Femur (tissue), 1 donor: ENCODE measurements at regions not wholly inside any gene's neighbourhood (a gene's known extent, or its start where the extent isn't known, plus 50 kb on each side); places are given as distances from the start of the nearest gene placed in this dataset.
"Not testable (repeated sequence)": the region's sequence is repeated elsewhere in the genome, so short reads cannot be mapped to it uniquely, and the experiment has no call there.

Experiments
- DNase-seq: peaks from one replicate; pipeline ENCODE4 v3.0.0-alpha.2; 2017

DNA sequence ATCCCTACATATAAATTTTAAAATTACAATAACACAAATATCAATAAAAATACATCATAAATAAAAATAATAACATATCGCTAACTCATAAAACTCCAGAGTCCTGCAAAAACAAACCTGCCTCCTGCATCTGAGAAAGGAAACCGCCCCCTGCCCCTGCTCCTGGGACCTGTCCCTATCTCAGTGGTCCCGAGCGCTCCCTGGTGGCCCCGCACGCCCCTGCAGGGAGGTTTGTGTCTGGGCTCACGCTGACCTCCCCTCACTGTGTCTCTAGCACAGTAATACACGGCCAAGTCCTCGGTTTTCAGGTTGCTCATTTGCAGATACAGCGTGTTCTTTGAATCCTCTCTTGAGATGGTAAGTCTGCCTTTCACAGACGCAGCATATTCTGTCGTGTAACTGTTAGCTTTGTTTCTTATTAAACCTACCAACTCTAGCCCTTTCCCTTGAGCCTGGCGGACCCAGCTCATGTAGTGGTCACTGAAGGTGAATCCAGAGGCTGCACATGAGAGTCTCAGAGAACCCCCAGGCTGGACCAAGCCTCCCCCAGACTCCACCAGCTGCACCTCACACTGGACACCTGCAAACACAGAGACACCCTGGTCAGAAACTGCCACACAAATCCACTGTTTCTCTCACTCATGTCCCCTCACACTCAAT lies 554.1 kb downstream of the GOLGA6L6 start:
- no peak for DNase-seq

DNA sequence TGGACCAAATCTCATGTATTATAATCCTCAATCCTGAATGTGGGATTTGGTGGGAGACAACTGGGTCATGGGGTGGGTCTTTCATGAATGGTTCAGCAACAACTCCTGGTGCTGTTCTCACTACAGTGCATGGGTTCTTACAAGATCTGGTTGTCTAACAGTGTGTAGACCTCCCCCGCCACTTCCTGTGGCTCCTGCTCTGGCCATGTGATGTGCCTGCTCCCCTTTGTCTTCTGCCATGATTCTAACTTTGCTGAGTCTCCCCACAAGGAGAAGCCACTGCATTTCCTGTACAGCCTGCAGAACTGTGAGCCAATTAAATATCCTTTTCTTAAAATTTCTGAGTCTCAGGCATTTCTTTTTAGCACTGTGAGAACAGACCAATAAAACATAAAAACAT lies 557.5 kb downstream of the GOLGA6L6 start:
- no peak for DNase-seq

DNA sequence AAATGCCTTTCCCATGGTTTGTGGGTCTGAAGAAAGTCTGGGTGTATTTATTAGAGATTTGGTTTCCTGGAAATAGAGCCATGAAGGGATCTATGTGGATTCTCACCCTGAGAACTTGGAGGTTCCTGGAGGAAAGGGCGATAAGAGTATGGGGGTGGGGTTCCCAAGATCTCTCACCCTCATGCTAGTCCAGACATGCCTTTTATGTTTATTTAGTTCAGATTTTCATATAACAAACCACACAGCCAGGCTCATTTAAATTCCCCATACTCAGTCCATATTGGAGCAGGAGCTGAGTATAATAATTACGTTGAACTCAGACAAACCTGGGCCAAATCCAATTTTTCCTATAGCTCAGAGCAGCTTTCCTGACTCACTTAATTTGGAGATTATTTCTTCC lies 566.6 kb downstream of the GOLGA6L6 start:
- DNase-seq, result no peak

DNA sequence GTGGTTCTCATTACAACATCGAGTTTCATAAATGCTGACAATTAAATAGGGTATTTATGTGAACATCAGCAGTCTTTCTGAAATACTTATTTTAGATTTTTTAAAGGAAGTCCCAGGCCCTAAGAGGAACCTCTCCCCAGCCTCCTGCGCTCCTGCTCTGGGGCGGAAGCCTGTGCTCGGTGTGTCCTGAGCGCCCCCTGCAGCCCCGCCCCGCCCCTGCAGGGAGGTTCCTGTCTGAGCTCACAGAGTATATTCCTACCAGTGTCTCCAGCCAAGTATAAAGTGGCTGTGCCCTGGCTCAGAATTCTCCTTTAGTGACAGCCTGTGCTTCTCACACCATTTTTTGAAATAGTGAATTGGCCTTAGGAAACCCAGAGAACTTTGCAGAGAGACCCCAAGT lies 567.9 kb downstream of the GOLGA6L6 start:
- no peak for DNase-seq

- not testable (repeated sequence) for DNase-seq
These were observed 569.0 kb downstream of the GOLGA6L6 start for GRCh38 chr15:19972582-19972981.

DNA sequence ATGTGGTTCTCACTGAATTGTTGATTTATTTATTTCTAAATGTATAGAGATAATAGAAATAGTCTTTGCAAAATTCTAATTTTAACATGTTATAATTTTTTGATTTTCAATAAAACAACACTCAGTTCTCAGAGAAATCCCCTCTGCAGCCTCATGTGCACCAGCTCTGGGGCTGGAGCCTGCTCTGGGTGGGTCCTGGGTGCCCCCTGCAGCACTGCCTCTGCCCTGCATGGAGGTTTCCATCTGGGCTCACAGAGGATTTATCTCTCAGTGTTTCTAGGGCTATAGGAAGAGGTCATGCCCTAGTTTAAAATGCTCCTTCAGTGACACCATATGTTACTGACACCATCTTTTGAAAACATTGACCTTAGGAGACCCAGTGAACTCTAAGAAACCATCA lies 576.0 kb downstream of the GOLGA6L6 start:
- not testable (repeated sequence) for DNase-seq

- DNase-seq, result not testable (repeated sequence)
These were observed 577.1 kb downstream of the GOLGA6L6 start for GRCh38 chr15:19964480-19964879.

DNA sequence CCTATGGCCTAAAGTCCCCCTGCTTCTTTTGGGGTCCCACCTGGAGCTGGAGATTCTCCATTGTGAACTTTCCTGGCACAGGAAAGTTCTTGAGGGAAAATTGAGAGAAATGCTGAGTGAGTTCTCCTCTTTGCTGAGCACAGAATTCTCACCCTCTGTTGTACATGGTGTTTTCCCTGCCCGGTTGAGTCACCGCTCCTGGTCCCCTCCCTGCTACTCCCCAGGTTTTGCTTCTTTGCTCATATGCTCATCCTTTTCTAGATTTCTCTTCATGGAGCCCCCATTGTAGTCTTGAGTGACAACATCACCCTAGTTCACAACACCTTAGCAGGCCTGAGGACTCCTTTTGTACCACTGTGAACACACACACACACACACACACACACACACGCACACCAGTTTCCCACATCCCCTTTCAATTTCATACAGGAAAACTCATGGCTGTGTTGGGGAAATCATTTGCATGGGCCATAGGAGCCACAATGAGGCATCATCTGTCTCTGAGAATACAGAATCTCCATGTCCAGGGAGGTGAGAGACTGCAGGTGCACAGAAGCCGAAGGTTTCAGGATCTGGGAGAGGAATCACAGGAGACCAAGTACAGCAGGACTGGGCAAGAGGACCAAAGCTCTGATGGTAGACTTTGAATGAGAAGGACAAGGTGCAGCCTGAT lies 585.3 kb downstream of the GOLGA6L6 start:
- DNase-seq, result no peak

- DNase-seq, result no peak
These were observed 597.2 kb downstream of the GOLGA6L6 start for GRCh38 chr15:19944261-19944888.

GRCh38 chr15:19943515-19943914 lies 598.1 kb downstream of the GOLGA6L6 start:
- DNase-seq, result no peak

- DNase-seq, result not testable (repeated sequence)
These were observed 638.3 kb downstream of the GOLGA6L6 start for GRCh38 chr15:19903281-19903680.

DNA sequence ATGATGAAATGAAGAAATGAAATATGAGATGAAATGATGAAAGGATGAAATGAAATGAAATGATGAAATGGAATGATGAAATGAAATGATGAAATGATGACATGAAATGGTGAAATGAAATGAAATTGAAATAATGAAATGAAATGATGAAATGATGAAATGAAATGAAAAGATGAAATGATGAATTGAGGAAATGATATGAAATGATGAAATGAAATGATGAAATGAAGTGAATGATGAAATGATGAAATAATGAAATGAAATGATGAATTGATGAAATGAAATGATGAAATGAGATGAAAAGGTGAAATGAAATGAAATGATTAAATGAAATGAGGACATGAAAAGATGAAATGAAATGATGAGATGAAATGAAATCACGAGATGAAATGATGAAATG lies 639.2 kb downstream of the GOLGA6L6 start:
- not testable (repeated sequence) for DNase-seq

DNA sequence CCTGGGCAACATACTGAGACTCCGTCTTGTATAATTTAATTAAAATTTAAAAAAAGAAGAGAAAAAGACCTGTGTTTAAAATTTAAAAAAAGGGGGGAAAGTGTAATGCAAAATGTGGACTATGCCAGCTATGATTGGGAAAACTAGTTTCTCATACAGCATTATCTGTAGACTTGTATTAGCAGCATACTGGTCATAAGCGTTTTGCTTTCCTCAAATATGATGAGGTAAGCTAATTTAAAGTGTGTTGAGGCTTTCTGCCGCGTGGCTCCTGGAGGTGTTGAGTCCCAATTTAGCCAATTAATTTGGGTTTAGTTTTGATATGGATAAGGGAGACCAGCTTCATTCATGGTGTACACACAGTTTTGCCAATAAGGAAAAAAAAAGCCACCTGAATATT lies 640.2 kb downstream of the GOLGA6L6 start:
- DNase-seq, result not testable (repeated sequence)

- peak; percentile 8 for DNase-seq
These were observed 642.4 kb downstream of the GOLGA6L6 start for GRCh38 chr15:19899021-19899824.

GRCh38 chr15:19888811-19889210 lies 652.8 kb downstream of the GOLGA6L6 start:
- not testable (repeated sequence) for DNase-seq

GRCh38 chr15:19844061-19844460 lies 697.5 kb downstream of the GOLGA6L6 start:
- not testable (repeated sequence) for DNase-seq
